Fibroblast of skin of right quadriceps (primary cell): ENCODE measurements at regions not wholly inside any gene's neighbourhood (a gene's known extent, or its start where the extent isn't known, plus 50 kb on each side); places are given as distances from the start of the nearest gene placed in this dataset.

Experiments
- DNase-seq: peaks from one replicate; pipeline ENCODE4 v3.0.0-alpha.2; 2013

GRCh38 chr7:116083796-116084195 lies 53.2 kb upstream of the TFEC start:
- no peak for DNase-seq

GRCh38 chr7:116086547-116087045 lies 56.0 kb upstream of the TFEC start:
- DNase-seq, result no peak

DNA sequence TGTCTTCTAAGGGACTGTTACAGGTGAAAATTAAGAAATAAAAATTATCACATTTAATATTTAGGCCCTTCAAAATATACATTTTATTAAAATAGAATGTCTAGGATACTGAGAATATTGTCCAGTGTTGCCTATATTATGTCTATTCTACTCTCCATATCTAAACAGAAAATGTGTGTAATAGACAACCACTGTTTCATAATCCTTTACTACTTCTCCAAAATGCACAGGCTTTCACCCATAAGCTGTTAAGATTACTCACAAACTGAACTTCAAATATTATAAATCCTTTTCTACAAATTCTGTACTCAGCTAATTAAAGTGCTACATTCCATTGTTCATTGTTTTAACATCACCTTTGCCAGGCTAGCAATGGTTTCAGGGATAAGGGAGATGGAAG lies 56.7 kb upstream of the TFEC start:
- DNase-seq, result no peak

- no peak for DNase-seq
Measured at GRCh38 chr7:116087984-116088383, 57.4 kb upstream of the TFEC start.

DNA sequence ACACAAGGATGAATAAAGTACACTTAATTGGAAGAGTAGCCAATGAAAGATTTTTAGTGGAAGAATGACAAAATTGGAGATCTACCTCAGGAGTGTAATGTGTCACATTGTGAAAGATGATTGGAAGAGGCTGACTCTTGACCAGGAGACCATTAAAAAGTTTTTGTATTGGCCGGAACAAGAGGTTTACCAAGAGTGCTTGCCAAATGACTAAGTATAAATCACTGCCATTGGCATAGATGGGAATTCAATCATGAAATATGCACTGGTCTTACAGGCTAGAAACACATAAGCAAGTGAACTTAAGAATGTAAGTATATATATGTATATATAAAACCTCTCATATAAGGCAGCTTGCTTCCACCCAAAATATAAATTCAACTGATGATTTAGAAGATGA lies 58.7 kb upstream of the TFEC start:
- DNase-seq, result no peak

DNA sequence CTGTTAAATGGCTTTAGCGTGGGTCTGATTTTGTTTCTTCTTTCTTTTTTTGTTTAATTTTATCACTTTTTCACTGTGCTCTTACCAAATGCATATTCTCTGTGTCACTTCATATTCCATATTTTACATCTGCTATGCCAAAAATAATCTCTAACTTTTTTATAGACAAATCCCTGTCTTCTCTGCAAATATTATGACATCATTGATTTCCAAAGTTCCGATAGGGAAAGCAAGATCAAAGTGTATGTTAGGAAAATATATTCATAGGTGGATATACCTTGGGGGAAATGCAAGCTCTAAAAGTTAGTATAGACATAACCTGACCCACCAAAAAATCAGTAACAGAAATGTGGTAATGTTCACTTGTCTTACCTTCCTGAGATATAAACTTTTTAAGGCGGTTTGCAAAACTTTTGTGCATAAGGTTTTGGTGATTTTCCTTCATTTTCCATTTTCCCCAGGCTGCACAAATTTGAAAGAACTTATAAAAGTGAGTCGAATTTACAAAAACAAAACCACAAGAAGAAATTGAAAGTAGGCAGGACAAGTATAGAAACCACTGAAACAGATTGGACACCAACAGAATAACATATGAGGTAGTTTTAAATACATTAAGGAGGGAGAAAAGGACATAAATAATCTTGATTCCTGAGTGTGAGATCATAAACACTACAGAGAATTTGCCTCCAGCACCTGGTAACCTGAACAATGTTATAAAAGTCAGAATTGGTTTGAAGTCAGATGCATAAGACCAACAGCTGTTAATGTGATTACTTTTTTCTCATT lies 63.1 kb upstream of the TFEC start:
- DNase-seq, result no peak

DNA sequence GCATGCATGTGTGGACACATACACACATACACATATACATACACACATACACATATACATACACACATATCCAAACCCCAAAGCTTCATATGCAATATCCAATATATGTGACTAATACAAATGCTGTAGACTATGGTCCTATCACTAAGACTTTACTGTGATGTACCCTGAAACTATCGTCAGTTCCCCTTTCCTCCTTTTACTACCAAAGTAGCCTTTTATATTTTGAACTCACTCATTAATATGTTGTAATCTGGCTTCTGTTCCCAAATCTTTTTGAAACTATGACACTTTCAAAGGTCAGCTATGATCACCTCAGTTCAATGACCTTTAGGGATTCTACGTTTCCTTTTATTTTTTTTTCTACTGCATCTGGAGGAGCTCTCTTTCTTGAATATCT lies 64.8 kb upstream of the TFEC start:
- no peak for DNase-seq

DNA sequence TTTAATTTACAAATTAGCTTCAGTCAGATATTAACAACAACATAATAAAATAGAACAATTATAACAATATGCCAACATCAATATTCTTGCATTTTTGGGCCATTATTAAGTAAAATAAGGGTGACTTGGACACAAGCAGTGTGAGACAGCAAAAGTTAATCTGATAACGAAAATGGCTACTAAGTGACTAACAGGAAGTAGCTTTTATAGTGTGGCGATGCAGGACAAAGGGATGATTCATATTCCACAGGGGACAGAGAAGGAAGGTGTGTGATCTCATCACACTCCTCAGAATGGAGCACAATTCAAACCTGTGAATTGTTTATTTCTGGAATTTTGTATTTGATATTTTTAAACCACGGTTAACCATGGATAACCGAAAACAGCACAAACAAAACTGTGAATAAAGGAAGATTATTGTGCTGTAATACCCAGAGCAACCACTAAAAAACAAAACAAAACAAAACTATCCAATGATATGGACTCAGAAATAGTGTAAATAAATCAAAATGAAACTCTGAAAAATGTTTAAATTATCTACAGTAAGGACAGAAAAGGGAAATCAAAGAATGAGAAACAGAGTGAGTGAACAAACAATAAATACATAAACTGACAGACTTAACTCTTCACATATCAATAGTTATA lies 66.9 kb upstream of the TFEC start:
- DNase-seq, result peak; percentile 70

DNA sequence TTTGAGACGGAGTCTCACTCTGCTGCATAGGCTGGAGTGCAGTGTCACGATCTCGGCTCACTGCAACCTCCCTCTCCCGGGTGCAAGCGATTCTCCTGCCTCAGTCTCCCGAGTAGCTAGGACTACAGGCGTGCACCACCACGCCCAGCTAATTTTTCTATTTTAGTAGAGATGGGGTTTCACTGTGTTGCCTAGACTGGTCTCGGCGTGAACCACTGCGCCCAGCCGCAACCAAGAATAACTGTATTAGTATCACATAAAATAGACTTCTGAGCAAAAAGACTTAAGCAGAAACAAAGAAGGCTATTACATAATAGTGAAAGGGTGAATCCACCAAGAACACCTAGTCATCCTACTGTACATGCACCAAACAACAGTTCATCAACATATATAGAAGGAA lies 67.6 kb upstream of the TFEC start:
- DNase-seq, result no peak

GRCh38 chr7:116100626-116101025 lies 70.1 kb upstream of the TFEC start:
- no peak for DNase-seq

- DNase-seq, result peak; percentile 12
Measured at GRCh38 chr7:116101704-116102103, 71.1 kb upstream of the TFEC start.

DNA sequence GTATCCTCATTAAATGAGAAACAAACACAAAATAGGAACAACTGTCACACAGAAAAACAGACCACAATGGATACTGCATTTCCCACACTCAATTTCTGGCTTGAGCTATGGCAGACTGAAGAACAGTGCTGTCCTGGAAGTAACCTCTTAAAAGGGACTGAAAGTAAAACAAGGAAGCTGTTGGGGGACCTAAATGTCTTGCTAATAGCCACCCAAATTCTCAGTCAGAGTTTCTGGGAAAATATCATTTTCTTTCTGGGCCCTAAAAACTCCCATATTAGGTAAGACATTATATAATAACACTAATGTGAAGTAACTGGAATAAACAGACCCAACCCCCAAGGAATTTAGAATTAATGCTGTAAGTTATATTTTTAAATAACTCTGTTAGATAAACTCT lies 80.9 kb upstream of the TFEC start:
- no peak for DNase-seq

DNA sequence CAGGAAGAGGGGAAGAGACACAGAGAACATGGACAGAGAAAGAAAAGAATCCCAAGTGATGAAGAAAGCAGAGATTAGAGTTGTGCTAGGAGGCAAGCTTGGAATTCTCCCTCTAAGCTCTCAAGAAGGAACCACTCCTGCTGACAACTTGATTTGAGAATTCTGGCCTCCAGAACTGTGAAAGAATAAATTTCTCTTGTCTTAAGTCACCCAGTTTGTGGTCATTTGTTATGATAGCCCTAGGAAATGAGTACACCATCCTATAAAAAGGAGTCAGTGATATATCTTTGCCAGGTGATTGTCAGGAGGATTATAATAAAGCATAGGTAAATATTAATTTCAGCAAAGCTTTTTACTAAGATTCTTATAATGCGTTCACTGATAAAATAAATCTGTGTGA lies 82.7 kb upstream of the TFEC start:
- DNase-seq, result no peak

- DNase-seq, result no peak
Measured at GRCh38 chr7:116120839-116121238, 89.5 kb upstream of the TES start.

DNA sequence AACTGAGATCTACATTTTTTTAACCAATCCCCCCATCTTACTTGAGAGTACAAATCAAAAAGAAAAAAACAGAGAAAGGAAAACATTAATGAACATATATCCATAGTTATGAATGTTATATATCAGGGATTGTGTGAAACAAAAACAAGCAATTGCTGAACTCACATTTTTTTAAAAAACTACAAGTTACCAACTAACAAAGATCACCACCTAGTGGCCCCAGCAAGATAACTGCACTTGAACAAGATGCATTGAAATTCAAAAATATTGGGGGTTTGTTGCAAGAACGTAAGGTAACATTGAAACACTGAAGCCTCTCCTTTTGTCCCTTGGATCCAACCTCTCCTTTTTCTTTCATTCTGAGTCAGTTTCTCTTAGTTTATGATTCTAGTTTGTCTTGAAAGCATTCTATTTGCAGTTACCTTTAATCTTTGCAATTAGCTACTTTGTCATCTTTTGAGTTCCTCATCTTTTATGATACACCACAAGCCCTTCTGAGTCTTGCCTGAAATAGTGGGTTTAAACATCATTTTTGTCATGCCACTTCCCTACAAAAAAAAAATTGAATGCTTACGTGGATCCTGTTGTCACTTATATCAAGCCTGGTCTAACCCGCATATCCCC lies 87.3 kb upstream of the TES start:
- peak; percentile 38 for DNase-seq

GRCh38 chr7:116128139-116128538 lies 82.2 kb upstream of the TES start:
- DNase-seq, result no peak

- DNase-seq, result no peak
Measured at GRCh38 chr7:116135306-116135705, 75.0 kb upstream of the TES start.

DNA sequence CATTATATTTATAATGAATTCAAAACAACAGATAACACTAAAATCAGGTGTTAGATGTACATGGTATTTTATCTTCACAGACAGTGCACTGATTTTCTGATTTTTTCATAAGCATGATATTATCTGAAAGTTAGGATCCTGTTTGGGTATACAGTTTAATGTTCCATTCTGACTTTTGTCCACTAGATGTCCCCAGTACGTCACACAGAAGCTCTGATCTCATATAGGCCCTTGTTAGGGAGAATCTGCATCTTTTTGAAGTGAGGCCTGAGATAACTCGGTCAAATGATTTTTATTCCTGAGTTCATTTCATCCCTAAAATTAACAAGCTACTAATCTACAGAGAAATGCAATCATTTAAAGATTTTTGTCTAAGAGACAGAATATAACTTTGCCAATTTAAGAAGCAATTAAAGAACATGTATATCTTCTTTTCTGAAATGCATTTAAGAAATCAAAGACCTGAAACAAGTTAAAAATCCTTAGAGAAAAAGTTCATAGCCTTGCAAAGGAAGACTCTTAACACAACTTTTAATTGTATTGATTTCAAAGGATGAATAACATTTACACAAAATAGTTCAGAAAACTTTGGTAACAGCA lies 72.0 kb upstream of the TES start:
- peak; percentile 65 for DNase-seq

- no peak for DNase-seq
Measured at GRCh38 chr7:116139007-116139406, 71.3 kb upstream of the TES start.

DNA sequence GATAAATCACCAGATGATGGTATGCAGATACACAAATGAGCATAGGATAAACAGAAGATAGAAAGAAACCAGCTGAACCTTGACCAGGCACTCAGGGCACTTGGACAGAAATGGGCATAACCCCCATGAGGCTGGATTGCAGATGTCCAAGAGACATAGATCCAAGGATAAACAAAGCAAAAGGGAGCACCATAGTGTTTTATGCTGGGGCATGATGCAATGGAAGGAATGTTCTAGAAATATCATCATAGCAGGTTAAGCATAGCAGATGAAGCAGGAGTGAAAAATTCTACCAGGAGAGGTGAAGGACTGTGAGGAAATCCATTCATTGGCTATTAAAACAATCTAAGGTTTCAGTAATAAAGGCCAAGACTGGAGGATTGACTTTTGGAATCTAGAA lies 70.5 kb upstream of the TES start:
- DNase-seq, result peak; percentile 7

DNA sequence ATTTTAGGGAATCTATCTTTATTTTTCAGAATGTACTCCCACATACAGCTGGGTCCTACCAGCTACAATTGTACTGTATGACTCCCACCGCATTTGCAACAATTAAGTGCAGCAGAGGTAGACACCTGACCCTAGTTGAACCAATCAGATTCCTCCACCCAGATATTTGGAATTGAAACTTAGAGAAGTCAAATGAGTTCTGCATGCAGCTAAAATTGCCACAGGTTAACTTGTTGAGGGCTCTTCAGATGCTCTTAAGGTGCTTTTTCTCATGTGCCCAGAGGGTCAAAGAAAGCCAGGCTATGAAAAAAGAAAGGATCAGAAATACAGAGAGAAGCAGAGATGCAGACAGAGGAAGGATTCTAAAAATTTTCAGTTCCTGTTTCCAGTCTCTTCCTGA lies 68.0 kb upstream of the TES start:
- DNase-seq, result no peak

GRCh38 chr7:116142850-116143249 lies 67.5 kb upstream of the TES start:
- no peak for DNase-seq

GRCh38 chr7:116145245-116145852 lies 65.0 kb upstream of the TES start:
- DNase-seq, result no peak
